ENCODE measurements at regions not wholly inside any gene's neighbourhood (a gene's known extent, or its start where the extent isn't known, plus 50 kb on each side); places are given as distances from the start of the nearest gene placed in this dataset.

DNA sequence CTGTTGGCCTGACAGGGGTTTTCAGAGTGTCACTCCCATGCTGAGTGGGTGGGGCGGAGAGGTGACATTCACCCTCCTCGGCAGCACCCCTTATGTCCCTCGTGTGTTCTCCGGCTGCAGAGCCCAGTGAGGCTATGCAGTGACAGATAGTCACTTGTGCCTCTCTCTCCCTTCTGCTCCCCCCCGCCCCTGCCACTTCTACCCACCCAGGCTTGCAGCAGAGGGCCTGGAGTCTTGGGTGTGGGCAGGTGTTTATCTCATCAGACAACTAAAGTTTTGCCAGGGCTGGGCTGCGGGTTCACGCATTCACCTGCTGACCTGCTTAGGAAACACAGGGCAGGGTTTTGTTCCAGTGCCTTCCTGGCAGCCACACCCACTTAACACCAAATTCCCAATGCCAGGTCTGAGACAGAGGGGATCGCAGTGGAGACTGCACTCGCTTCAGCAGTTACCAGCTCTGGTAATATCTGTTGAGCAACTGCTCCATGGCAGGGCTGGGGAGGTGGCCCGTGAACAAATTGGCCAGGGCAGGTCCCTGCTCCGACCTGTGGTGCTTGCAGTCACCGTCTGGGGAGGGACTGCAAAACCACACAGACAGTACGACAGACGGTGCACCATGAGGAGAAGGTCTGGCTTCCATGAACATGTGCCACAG is 50.5 kb upstream of the ADA2 start:
- Histone ChIP-seq H3K27me3 (ENCODE audit: insufficient read depth in 3 of 3, low read length in 2 of 3) (no peaks in the 10 kb centered on the region), H3K27ac (no peak overlapping the region), H3K4me1 (peaks cover 23% of the 10 kb centered on the region), H3K9me3 (no peaks in the 10 kb centered on the region), H3K36me3 (ENCODE audit: insufficient read depth in 1 of 2, low read depth in 1 of 2) (no peaks in the 10 kb centered on the region), H3K4me3 (no peak overlapping the region)
- ATAC-seq (no peak), DNase-seq (no peak)
- WGBS, 3 donors = 69 to 76% (median 73%) methylated on average over 14 of the region's 14 CpGs
- TF ChIP-seq, protein P1, sequence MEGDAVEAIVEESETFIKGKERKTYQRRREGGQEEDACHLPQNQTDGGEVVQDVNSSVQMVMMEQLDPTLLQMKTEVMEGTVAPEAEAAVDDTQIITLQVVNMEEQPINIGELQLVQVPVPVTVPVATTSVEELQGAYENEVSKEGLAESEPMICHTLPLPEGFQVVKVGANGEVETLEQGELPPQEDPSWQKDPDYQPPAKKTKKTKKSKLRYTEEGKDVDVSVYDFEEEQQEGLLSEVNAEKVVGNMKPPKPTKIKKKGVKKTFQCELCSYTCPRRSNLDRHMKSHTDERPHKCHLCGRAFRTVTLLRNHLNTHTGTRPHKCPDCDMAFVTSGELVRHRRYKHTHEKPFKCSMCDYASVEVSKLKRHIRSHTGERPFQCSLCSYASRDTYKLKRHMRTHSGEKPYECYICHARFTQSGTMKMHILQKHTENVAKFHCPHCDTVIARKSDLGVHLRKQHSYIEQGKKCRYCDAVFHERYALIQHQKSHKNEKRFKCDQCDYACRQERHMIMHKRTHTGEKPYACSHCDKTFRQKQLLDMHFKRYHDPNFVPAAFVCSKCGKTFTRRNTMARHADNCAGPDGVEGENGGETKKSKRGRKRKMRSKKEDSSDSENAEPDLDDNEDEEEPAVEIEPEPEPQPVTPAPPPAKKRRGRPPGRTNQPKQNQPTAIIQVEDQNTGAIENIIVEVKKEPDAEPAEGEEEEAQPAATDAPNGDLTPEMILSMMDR (IDR thresholded peaks at IDR 0.05) = no peak
- intact Hi-C loops (cut with DNase I) = loop anchor here (5.0 to 10.0 kb wide), 3 partner anchors 43 to 225 kb away; no protein-coding TSS in a partner anchor

DNA sequence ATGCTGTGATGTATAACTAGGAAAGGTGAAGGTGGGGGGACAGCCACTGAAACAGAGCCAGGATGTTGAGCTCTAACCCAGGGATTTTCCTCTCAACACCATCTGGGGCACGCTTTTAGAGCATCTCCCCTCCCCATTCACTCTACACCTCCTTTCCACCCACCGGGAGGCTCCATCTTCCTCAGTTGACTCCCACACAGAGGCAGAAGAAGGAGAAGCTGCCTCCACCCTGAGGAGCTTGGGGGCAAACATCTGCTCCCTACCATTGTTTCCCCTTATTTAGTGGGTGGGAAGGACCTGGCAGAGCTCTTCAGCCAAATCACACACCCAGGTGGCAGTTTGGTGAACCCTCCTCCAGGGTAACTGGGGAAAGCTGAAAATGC is 50.0 kb upstream of the ADA2 start:
- intact Hi-C loops (cut with DNase I) = loop anchor here (5.0 to 10.0 kb wide), 3 partner anchors 43 to 226 kb away; no protein-coding TSS in a partner anchor
- TF ChIP-seq, protein P1 (IDR thresholded peaks at IDR 0.05) = no peak
- DNase-seq = no peak
- no peaks in the 10 kb centered on the region for H3K9me3 ChIP-seq
- H3K27ac ChIP-seq = no peak overlapping the region
- H3K27me3 ChIP-seq (ENCODE audit: insufficient read depth in 3 of 3, low read length in 2 of 3) = no peaks in the 10 kb centered on the region
- peaks cover 23% of the 10 kb centered on the region for H3K4me1 ChIP-seq
- H3K36me3 ChIP-seq (ENCODE audit: insufficient read depth in 1 of 2, low read depth in 1 of 2) = no peaks in the 10 kb centered on the region
- WGBS, 3 donors = 72 to 100% (median 79%) methylated on average over 1 to 2 of the region's 2 CpGs
- no peak for ATAC-seq
- no peak overlapping the region for H3K4me3 ChIP-seq

Data from psoas muscle (tissue), 7 donors.